Kidney epithelial cell (primary cell): ENCODE measurements at regions not wholly inside any gene's neighbourhood (a gene's known extent, or its start where the extent isn't known, plus 50 kb on each side); places are given as distances from the start of the nearest gene placed in this dataset.

Experiments used
- DNase-seq: peaks from one replicate; pipeline ENCODE4 v3.0.0-alpha.2; 2010; ENCODE audit warnings: low read depth
- H3K27me3 ChIP-seq: 2 replicates; pipeline ENCODE4 v1.6.0; 2011; ENCODE audit warnings: low read length; ENCODE audit not compliant: control insufficient read depth, insufficient read depth
- H3K36me3 ChIP-seq: 2 replicates; pipeline ENCODE4 v1.5.1; 2011; ENCODE audit warnings: low read length; ENCODE audit not compliant: control insufficient read depth, insufficient read depth
- H3K4me3 ChIP-seq: 2 replicates; pipeline ENCODE4 v1.5.1; 2011; ENCODE audit warnings: low read depth, mild to moderate bottlenecking, control low read depth, low read length
- CTCF ChIP-seq: IDR thresholded peaks from 2 replicates; pipeline ENCODE4 v1.5.1; 2011; ENCODE audit warnings: mild to moderate bottlenecking, moderate library complexity, low read length, control low read depth, inconsistent platforms; ENCODE audit not compliant: insufficient read depth, poor library complexity, severe bottlenecking

GRCh38 chr19:14318873-14319272 is 62.4 kb upstream of the ADGRE5 start:
- DNase-seq: no peak
- peak; percentile 13 for TF ChIP-seq CTCF
- Histone ChIP-seq H3K27me3 (no peaks in the 10 kb centered on the region), H3K4me3 (no peak overlapping the region), H3K36me3 (no peaks in the 10 kb centered on the region)

DNA sequence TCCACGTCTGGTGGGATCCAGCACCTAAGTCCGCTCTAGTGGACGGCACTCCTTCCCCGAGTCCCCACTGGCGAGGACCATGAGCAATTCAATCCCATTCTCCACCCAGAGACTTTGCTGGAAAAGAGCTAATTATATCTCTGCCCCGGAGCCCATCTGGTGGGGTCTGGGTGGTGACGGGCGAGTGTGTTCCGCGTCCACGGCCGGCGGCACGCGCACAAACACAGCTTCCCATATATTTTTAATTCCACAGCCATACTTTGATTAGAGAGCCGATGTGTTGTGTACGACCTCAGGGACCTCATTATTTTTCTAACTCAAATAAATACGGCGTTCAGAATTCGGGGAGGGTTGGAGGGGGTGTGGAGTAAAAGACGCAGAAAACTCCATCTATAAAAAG is 64.1 kb upstream of the ADGRE5 start:
- Histone ChIP-seq H3K36me3 (no peaks in the 10 kb centered on the region), H3K27me3 (no peaks in the 10 kb centered on the region), H3K4me3 (no peak overlapping the region)
- no peak for TF ChIP-seq CTCF
- no peak for DNase-seq

DNA sequence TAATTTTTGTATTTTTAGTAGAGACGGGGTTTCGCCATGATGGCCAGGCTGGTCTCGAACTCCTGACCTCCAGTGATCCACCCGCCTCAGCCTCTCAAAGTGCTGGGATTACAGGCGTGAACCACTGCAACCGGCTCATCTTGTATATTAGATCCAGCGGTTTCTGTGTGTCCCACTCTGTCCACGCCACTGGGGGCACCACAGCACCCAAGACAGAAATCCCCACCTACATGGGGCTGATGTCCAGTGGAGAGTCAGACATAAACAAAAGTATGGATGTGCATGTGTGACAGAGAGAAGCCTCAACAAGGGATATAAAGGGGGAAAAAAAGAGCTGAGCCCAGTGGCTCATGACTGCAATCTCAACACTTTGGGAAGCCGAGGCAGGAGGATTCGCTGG is 65.8 kb upstream of the ADGRE5 start:
- Histone ChIP-seq H3K36me3 (no peaks in the 10 kb centered on the region), H3K4me3 (no peak overlapping the region), H3K27me3 (no peaks in the 10 kb centered on the region)
- no peak for DNase-seq
- TF ChIP-seq CTCF: no peak

DNA sequence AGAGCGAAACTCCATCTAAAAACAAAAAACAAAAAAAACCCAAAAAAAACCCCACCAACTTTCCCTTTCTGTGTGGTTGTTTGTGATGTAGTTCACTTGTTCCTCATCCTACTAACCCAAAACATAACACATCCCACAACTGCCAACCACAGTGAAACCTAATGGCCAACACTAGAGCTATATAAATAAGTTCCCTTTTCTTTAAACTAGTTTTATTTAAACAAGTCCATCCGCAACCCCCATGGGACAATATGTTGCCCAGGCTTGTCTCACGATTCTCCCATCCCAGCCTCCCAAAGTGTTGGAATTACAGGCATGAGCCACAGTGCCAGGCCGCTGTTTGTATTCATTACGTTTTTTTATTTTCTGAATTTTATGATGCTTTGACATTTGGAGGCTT is 71.2 kb upstream of the ADGRE5 start:
- no peaks in the 10 kb centered on the region for H3K27me3 ChIP-seq
- DNase-seq: no peak
- TF ChIP-seq CTCF: no peak
- no peaks in the 10 kb centered on the region for H3K36me3 ChIP-seq
- H3K4me3 ChIP-seq: no peak overlapping the region

DNA sequence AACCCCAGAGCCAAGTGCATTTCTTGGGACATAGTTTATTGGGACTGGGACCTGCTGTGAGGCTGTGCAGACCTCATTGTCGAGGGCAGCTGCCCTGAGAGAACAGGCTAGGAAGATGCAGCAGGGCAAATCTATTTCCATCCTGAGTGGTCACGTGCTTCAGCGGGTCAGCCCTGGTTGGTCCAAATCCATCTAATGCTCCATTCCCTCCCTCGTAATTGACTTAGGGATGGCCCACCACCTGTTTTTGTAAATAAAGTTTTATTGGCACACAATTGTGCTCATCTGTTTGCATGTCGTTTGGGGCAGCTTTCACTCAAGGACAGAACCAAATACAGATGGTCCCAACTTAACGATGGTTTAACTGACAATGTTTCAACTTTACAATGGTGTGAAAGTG is 75.5 kb upstream of the ADGRE5 start:
- no peak for DNase-seq
- H3K36me3 ChIP-seq: no peaks in the 10 kb centered on the region

More for the DNA sequence above, 75.5 kb upstream of the ADGRE5 start:
- H3K4me3 ChIP-seq: no peak overlapping the region
- peaks cover 6% of the 10 kb centered on the region for H3K27me3 ChIP-seq
- no peak for TF ChIP-seq CTCF
